A549 (cell line): ENCODE measurements at regions not wholly inside any gene's neighbourhood (a gene's known extent, or its start where the extent isn't known, plus 50 kb on each side); places are given as distances from the start of the nearest gene placed in this dataset.

Experiments
- CHD4 ChIP-seq: fragments of 200-600 bp; sonication (generic); IDR thresholded peaks from 2 replicates; pipeline ENCODE4 v1.6.1; 2016; ENCODE audit warnings: antibody characterized with exemption, mild to moderate bottlenecking, borderline replicate concordance
- EP300 ChIP-seq, 2 experiments: fragments of >200 bp; sonication (Bioruptor Twin); formaldehyde crosslinking; IDR thresholded peaks; 2 replicates in 1 of 2; 3 replicates in 1 of 2; pipeline ENCODE4 v1.6.1; 2016 to 2017
- HOXA7 ChIP-seq: fragments of 250-450 bp; sonication (Bioruptor Pico); IDR thresholded peaks from 2 replicates; pipeline ENCODE4 v1.5.0; 2020; ENCODE audit warnings: mild to moderate bottlenecking, moderate library complexity
- JUN ChIP-seq, 2 experiments: fragments of >200 bp; sonication (Bioruptor Twin); formaldehyde crosslinking; IDR thresholded peaks; 2 replicates in 1 of 2; 3 replicates in 1 of 2; pipeline ENCODE4 v1.6.1; 2016 to 2017
- KDM5A ChIP-seq: fragments of 200-600 bp; sonication (generic); IDR thresholded peaks from 2 replicates; pipeline ENCODE4 v1.6.1; 2016; ENCODE audit warnings: antibody characterized with exemption, mild to moderate bottlenecking
- MYC ChIP-seq: IDR thresholded peaks from 2 replicates; pipeline ENCODE4 v1.6.1; 2012; ENCODE audit warnings: mild to moderate bottlenecking, inconsistent platforms, low read length, improper control_type of control experiment, borderline replicate concordance
- PHF8 ChIP-seq: fragments of 200-600 bp; sonication (generic); IDR thresholded peaks from 2 replicates; pipeline ENCODE4 v1.6.1; 2016; ENCODE audit warnings: low read depth, mild to moderate bottlenecking, antibody characterized with exemption, moderate library complexity, borderline replicate concordance
- POLR2A ChIP-seq: IDR thresholded peaks from 2 replicates; pipeline ENCODE4 v1.6.1; 2012; ENCODE audit warnings: mild to moderate bottlenecking, low read length
- RAD21 ChIP-seq, 2 experiments: fragments of >200 bp in 1 of 2; sonication (Bioruptor Twin) in 1 of 2; formaldehyde crosslinking in 1 of 2; IDR thresholded peaks in 1 of 2; conservative IDR thresholded peaks in 1 of 2; 2 replicates in 1 of 2; 3 replicates in 1 of 2; pipeline ENCODE4 v1.6.1; 2012 to 2018; ENCODE audit warnings: inconsistent platforms in 1 of 2
- SREBF2 ChIP-seq: fragments of 450-650 bp; IDR thresholded peaks from 2 replicates; pipeline ENCODE4 v1.6.1; 2014; ENCODE audit warnings: mild to moderate bottlenecking, moderate library complexity
- TP53 ChIP-seq: fragments of 250-450 bp; sonication (Bioruptor Pico); IDR thresholded peaks from 2 replicates; pipeline ENCODE4 v1.5.0; 2021; ENCODE audit warnings: mild to moderate bottlenecking, moderate library complexity
- TF ChIP-seq, protein P1 (sequence below): fragments of >200 bp; sonication (Bioruptor Twin); formaldehyde crosslinking; IDR thresholded peaks from 3 replicates; pipeline ENCODE4 v1.5.1; 2016
- TF ChIP-seq, protein P2 (sequence below): fragments of 200-600 bp; sonication (generic); IDR thresholded peaks from 2 replicates; pipeline ENCODE4 v1.6.1; 2016; ENCODE audit warnings: antibody characterized with exemption, mild to moderate bottlenecking, moderate library complexity

DNA sequence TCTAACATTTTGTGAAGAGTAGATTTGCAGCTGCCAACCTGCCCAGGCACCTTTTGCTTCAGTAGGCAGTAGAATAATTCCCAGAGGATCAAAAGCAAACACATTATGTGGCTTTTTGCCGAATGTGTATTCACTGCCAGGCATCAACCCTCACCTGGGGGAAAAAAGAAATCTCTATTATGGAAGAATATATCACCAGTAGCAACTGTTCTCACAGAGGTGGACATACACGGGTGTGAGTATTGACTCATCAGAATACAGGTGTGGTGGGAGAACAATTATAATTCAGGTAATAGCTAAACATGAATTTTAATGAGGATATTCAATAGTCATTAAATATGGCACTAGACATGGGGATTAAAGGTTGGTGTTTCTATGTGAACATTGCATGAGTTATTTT lies 910.7 kb downstream of the TFAP2A start:
- TF ChIP-seq, protein P1, sequence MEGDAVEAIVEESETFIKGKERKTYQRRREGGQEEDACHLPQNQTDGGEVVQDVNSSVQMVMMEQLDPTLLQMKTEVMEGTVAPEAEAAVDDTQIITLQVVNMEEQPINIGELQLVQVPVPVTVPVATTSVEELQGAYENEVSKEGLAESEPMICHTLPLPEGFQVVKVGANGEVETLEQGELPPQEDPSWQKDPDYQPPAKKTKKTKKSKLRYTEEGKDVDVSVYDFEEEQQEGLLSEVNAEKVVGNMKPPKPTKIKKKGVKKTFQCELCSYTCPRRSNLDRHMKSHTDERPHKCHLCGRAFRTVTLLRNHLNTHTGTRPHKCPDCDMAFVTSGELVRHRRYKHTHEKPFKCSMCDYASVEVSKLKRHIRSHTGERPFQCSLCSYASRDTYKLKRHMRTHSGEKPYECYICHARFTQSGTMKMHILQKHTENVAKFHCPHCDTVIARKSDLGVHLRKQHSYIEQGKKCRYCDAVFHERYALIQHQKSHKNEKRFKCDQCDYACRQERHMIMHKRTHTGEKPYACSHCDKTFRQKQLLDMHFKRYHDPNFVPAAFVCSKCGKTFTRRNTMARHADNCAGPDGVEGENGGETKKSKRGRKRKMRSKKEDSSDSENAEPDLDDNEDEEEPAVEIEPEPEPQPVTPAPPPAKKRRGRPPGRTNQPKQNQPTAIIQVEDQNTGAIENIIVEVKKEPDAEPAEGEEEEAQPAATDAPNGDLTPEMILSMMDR: no peak
- no peak for TF ChIP-seq JUN (IDR thresholded peaks at IDR 0.05)
- TF ChIP-seq KDM5A: no peak
- no peak for TF ChIP-seq MYC
- TF ChIP-seq POLR2A: no peak
- no peak for TF ChIP-seq RAD21 (conservative IDR thresholded peaks at IDR 0.05 in 1 of 2, IDR thresholded peaks at IDR 0.05 in 1 of 2)
- no peak for TF ChIP-seq HOXA7 (CRISPR knock-in tag)
- no peak for TF ChIP-seq PHF8
- TF ChIP-seq TP53 (CRISPR knock-in tag): no peak
- no peak for TF ChIP-seq SREBF2
- no peak for TF ChIP-seq CHD4
- no peak for TF ChIP-seq EP300 (IDR thresholded peaks at IDR 0.05)
- TF ChIP-seq, protein P2, sequence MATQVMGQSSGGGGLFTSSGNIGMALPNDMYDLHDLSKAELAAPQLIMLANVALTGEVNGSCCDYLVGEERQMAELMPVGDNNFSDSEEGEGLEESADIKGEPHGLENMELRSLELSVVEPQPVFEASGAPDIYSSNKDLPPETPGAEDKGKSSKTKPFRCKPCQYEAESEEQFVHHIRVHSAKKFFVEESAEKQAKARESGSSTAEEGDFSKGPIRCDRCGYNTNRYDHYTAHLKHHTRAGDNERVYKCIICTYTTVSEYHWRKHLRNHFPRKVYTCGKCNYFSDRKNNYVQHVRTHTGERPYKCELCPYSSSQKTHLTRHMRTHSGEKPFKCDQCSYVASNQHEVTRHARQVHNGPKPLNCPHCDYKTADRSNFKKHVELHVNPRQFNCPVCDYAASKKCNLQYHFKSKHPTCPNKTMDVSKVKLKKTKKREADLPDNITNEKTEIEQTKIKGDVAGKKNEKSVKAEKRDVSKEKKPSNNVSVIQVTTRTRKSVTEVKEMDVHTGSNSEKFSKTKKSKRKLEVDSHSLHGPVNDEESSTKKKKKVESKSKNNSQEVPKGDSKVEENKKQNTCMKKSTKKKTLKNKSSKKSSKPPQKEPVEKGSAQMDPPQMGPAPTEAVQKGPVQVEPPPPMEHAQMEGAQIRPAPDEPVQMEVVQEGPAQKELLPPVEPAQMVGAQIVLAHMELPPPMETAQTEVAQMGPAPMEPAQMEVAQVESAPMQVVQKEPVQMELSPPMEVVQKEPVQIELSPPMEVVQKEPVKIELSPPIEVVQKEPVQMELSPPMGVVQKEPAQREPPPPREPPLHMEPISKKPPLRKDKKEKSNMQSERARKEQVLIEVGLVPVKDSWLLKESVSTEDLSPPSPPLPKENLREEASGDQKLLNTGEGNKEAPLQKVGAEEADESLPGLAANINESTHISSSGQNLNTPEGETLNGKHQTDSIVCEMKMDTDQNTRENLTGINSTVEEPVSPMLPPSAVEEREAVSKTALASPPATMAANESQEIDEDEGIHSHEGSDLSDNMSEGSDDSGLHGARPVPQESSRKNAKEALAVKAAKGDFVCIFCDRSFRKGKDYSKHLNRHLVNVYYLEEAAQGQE: no peak
